MM.1S (cell line): ENCODE measurements at regions not wholly inside any gene's neighbourhood (a gene's known extent, or its start where the extent isn't known, plus 50 kb on each side); places are given as distances from the start of the nearest gene placed in this dataset.

ENCODE experiments used
- DNase-seq: peaks from one replicate; pipeline ENCODE4 v3.0.0-alpha.2; 2015
- H2AFZ ChIP-seq: fragments of 300-600 bp; sonication (generic); 2 replicates; pipeline ENCODE4 v1.6.0; 2016; ENCODE audit warnings: antibody characterized with exemption, low read length
- H3F3A ChIP-seq: fragments of 300-600 bp; sonication (generic); 2 replicates; pipeline ENCODE4 v1.6.1; 2016; ENCODE audit warnings: mild to moderate bottlenecking, antibody characterized with exemption, low read length, moderate library complexity, mixed read lengths; ENCODE audit not compliant: insufficient read depth
- H3K27ac ChIP-seq: fragments of 300-600 bp; sonication (generic); 2 replicates; pipeline ENCODE4 v1.5.1; 2016; ENCODE audit warnings: mild to moderate bottlenecking, low read length
- H3K27me3 ChIP-seq: fragments of 300-600 bp; sonication (generic); replicated peaks from 2 replicates; pipeline ENCODE4 v1.6.0; 2016; ENCODE audit warnings: low read length; ENCODE audit not compliant: insufficient read depth
- H3K36me3 ChIP-seq: fragments of 300-600 bp; sonication (generic); replicated peaks from 2 replicates; pipeline ENCODE4 v1.6.1; 2016; ENCODE audit warnings: mild to moderate bottlenecking, low read length, mixed read lengths; ENCODE audit not compliant: insufficient read depth
- H3K4me1 ChIP-seq: fragments of 300-600 bp; sonication (generic); 2 replicates; pipeline ENCODE4 v1.6.1; 2016; ENCODE audit warnings: low read length, mixed read lengths
- H3K4me2 ChIP-seq: fragments of 300-600 bp; sonication (generic); 2 replicates; pipeline ENCODE4 v1.6.0; 2016; ENCODE audit warnings: low read depth, low read length
- H3K4me3 ChIP-seq: fragments of 300-600 bp; sonication (generic); 2 replicates; pipeline ENCODE4 v1.5.1; 2016; ENCODE audit warnings: low read length, mixed read lengths
- H3K79me2 ChIP-seq: fragments of 300-600 bp; sonication (generic); 2 replicates; pipeline ENCODE4 v1.6.1; 2016; ENCODE audit warnings: mixed run types, low read length, mixed read lengths
- H3K9ac ChIP-seq: fragments of 300-600 bp; sonication (generic); 2 replicates; pipeline ENCODE4 v1.6.1; 2016; ENCODE audit warnings: low read length, mixed read lengths
- H3K9me2 ChIP-seq: fragments of 300-600 bp; sonication (generic); replicated peaks from 2 replicates; pipeline ENCODE4 v1.6.1; 2016; ENCODE audit warnings: mild to moderate bottlenecking, low read length, mixed read lengths; ENCODE audit not compliant: insufficient read depth
- H3K9me3 ChIP-seq: fragments of 300-600 bp; sonication (generic); replicated peaks from 2 replicates; pipeline ENCODE4 v1.6.1; 2016; ENCODE audit warnings: mild to moderate bottlenecking, low read length, mixed read lengths; ENCODE audit not compliant: insufficient read depth
- H4K20me1 ChIP-seq: fragments of 300-600 bp; sonication (generic); 2 replicates; pipeline ENCODE4 v1.6.1; 2016; ENCODE audit warnings: mild to moderate bottlenecking, low read length, moderate library complexity, mixed read lengths; ENCODE audit not compliant: insufficient read depth
- CTCF ChIP-seq: fragments of 300-600 bp; sonication (generic); IDR thresholded peaks from 2 replicates; pipeline ENCODE4 v1.5.1; 2016; ENCODE audit warnings: antibody characterized with exemption, low read length, mixed read lengths
- EZH2 ChIP-seq: fragments of 300-600 bp; sonication (generic); optimal IDR thresholded peaks from 2 replicates; pipeline ENCODE3; 2017; ENCODE audit warnings: low read depth, mild to moderate bottlenecking, antibody characterized with exemption, low read length, mixed read lengths
- EZH2phosphoT487 ChIP-seq: fragments of 300-600 bp; sonication (generic); IDR thresholded peaks from 2 replicates; pipeline ENCODE4 v1.6.1; 2018; ENCODE audit warnings: antibody characterized with exemption, low read length

- no peak for TF ChIP-seq CTCF
- no peak for TF ChIP-seq EZH2phosphoT487
- no peak for TF ChIP-seq EZH2
- Histone ChIP-seq H3K9ac (no peak overlapping the region), H3K36me3 (no peaks in the 10 kb centered on the region), H3K79me2 (no peaks in the 10 kb centered on the region), H3K9me2 (no peaks in the 10 kb centered on the region), H3K4me2 (no peak overlapping the region), H4K20me1 (no peaks in the 10 kb centered on the region), H3K27ac (no peak overlapping the region), H3K4me1 (no peaks in the 10 kb centered on the region), H3K27me3 (no peaks in the 10 kb centered on the region), H3K4me3 (no peak overlapping the region), H3F3A (no peaks in the 10 kb centered on the region), H2AFZ (no peak overlapping the region), H3K9me3 (no peaks in the 10 kb centered on the region)
- DNase-seq, result no peak
Measured at GRCh38 chr3:132972333-132972732, 65.9 kb upstream of the TMEM108 start.

- H3K27ac ChIP-seq, result no peak overlapping the region
- no peaks in the 10 kb centered on the region for H3K27me3 ChIP-seq
- no peaks in the 10 kb centered on the region for H3K4me1 ChIP-seq
- H3K36me3 ChIP-seq, result no peaks in the 10 kb centered on the region
- no peak overlapping the region for H3K4me3 ChIP-seq
- no peaks in the 10 kb centered on the region for H3K9me3 ChIP-seq
- no peak for TF ChIP-seq EZH2phosphoT487
- TF ChIP-seq CTCF, result no peak
- TF ChIP-seq EZH2, result no peak
- no peak overlapping the region for H3K4me2 ChIP-seq
- H3K79me2 ChIP-seq, result no peaks in the 10 kb centered on the region
- no peak overlapping the region for H2AFZ ChIP-seq
- H3K9me2 ChIP-seq, result no peaks in the 10 kb centered on the region
- no peaks in the 10 kb centered on the region for H3F3A ChIP-seq
- no peak for DNase-seq
- no peak overlapping the region for H3K9ac ChIP-seq
- no peaks in the 10 kb centered on the region for H4K20me1 ChIP-seq
Measured at GRCh38 chr3:132966374-132966773, 71.8 kb upstream of the TMEM108 start.

DNA sequence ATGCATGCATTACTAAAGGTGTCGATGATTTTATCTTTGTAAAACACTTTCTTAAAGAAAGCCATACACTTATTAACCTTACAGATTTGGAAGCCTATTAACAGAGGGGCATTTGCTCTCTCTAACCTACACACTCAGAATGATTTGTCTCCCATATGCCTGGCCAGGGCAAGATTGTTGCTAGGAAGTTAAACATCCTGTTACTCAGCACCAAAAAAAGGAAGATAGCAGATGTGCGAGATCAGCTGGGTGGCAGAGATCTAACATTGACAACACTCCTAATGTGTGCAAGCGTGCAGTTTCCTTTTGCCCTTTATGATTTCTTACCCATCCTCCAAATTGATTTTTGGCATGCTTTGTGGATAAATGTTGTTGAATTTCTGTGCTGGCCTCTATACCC is 73.9 kb upstream of the TMEM108 start:
- no peak overlapping the region for H3K4me3 ChIP-seq
- no peak overlapping the region for H3K27ac ChIP-seq
- no peaks in the 10 kb centered on the region for H3F3A ChIP-seq
- no peaks in the 10 kb centered on the region for H3K27me3 ChIP-seq
- H3K4me1 ChIP-seq, result no peaks in the 10 kb centered on the region
- no peak overlapping the region for H2AFZ ChIP-seq
- no peak overlapping the region for H3K4me2 ChIP-seq
- no peak overlapping the region for H3K9ac ChIP-seq
- no peaks in the 10 kb centered on the region for H3K79me2 ChIP-seq
- TF ChIP-seq EZH2 (no peak), EZH2phosphoT487 (no peak), CTCF (no peak)
- no peaks in the 10 kb centered on the region for H3K36me3 ChIP-seq
- H3K9me2 ChIP-seq, result no peaks in the 10 kb centered on the region
- DNase-seq, result no peak
- H4K20me1 ChIP-seq, result no peaks in the 10 kb centered on the region
- H3K9me3 ChIP-seq, result no peaks in the 10 kb centered on the region

DNA sequence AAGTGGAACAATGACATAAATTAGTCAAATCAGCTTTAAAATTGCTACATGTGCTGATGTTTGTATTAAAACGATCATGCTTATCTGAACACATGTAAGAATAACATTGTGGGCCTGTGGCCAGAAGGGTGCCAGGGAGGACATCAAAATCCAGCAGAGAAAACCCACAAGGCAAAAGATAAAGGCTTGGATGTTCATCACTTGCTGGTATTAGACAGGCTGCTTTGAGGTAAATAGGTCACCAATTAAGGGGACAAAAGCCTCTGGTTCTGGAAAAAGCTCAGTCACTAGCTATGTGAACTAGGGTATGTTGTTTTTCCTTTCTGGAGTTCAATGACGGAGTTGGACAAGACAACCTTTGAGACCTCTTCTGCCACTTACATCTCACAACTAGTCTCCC is 74.4 kb upstream of the TMEM108 start:
- H3K9me2 ChIP-seq, result no peaks in the 10 kb centered on the region
- H2AFZ ChIP-seq, result no peak overlapping the region
- no peaks in the 10 kb centered on the region for H3K9me3 ChIP-seq
- no peak for DNase-seq
- no peaks in the 10 kb centered on the region for H3F3A ChIP-seq
- H3K4me1 ChIP-seq, result no peaks in the 10 kb centered on the region
- H3K9ac ChIP-seq, result no peak overlapping the region
- H3K27me3 ChIP-seq, result no peaks in the 10 kb centered on the region
- H4K20me1 ChIP-seq, result no peaks in the 10 kb centered on the region
- no peak for TF ChIP-seq EZH2
- no peak for TF ChIP-seq CTCF
- TF ChIP-seq EZH2phosphoT487, result no peak
- no peak overlapping the region for H3K4me2 ChIP-seq
- H3K4me3 ChIP-seq, result no peak overlapping the region
- no peaks in the 10 kb centered on the region for H3K79me2 ChIP-seq
- H3K27ac ChIP-seq, result no peak overlapping the region
- no peaks in the 10 kb centered on the region for H3K36me3 ChIP-seq
